ENCODE measurements at regions not wholly inside any gene's neighbourhood (a gene's known extent, or its start where the extent isn't known, plus 50 kb on each side); places are given as distances from the start of the nearest gene placed in this dataset.
"Not testable (repeated sequence)": the region's sequence is repeated elsewhere in the genome, so short reads cannot be mapped to it uniquely, and the experiment has no call there.

DNA sequence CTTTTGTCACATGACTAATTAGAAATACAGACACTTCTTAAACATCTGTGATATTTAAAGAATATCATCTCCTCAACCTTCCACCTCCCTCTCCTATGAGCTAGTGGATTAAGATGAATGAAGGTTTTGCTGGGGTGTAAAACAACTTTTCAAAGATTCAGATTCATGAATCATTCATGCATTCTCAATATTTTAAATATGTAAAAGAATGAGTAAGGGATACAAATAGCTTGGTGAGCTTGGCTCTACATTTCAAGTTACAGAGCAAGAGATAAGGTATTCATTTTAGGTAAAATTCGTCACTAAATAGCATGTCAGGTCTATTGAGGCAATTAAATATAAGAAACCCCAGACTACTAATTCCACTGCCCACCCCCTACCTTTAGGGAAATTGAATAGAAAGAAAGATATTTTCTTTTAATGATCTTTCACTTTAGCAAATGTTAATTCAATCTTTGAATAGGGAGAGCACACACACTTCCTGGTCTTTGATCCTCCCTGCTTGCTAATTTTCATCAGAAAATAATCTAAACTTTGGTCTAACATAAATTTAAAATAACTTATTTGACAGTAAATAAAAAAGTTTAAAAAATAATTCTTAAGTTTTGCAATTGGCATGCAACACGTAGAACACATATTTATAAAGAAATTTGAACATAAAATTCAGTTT, 486.9 kb upstream of the ITGA1 start:
- WGBS (ENCODE audit: low lambda C conversion rate, missing lambda C conversion rate): 74% methylated on average over 2 of the region's 2 CpGs
- Histone ChIP-seq H4K20me1 (ENCODE audit: insufficient read depth, poor library complexity, severe bottlenecking) (no peaks in the 10 kb centered on the region), H3K9me3 (ENCODE audit: low read depth) (no peaks in the 10 kb centered on the region), H2AFZ (no peak overlapping the region), H3K79me2 (no peaks in the 10 kb centered on the region), H3K27me3 (no peaks in the 10 kb centered on the region), H3K27ac (no peak overlapping the region), H3K4me2 (no peak overlapping the region), H3K36me3 (replicated peaks; ENCODE audit: insufficient read depth, low read depth) (no peaks in the 10 kb centered on the region), H3K4me3 (no peak overlapping the region), H3K4me1 (ENCODE audit: insufficient read depth) (no peaks in the 10 kb centered on the region), H3K9me2 (replicated peaks; ENCODE audit: insufficient read depth) (no peaks in the 10 kb centered on the region)
- no peak for DNase-seq (ENCODE audit: low spot score)
- TF ChIP-seq EZH2phosphoT487 (IDR thresholded peaks at IDR 0.05; ENCODE audit: low read depth, severe bottlenecking, unreplicated experiment) (no peak), CTCF (IDR thresholded peaks at IDR 0.05; ENCODE audit: poor library complexity) (no peak), EZH2 (IDR thresholded peaks at IDR 0.05; ENCODE audit: borderline replicate concordance) (no peak)

GRCh38 chr5:52304816-52305215, 482.9 kb upstream of the ITGA1 start:
- not testable (repeated sequence) for H3K79me2 ChIP-seq; H3K27ac ChIP-seq; H4K20me1 ChIP-seq (ENCODE audit: insufficient read depth, poor library complexity, severe bottlenecking); H2AFZ ChIP-seq; H3K9me3 ChIP-seq (ENCODE audit: low read depth); H3K4me1 ChIP-seq (ENCODE audit: insufficient read depth); DNase-seq (ENCODE audit: low spot score); H3K27me3 ChIP-seq; H3K4me3 ChIP-seq; H3K4me2 ChIP-seq; H3K36me3 ChIP-seq (replicated peaks; ENCODE audit: insufficient read depth, low read depth); H3K9me2 ChIP-seq (replicated peaks; ENCODE audit: insufficient read depth)
- WGBS (ENCODE audit: low lambda C conversion rate, missing lambda C conversion rate): 75% methylated on average over 9 of the region's 9 CpGs

DNA sequence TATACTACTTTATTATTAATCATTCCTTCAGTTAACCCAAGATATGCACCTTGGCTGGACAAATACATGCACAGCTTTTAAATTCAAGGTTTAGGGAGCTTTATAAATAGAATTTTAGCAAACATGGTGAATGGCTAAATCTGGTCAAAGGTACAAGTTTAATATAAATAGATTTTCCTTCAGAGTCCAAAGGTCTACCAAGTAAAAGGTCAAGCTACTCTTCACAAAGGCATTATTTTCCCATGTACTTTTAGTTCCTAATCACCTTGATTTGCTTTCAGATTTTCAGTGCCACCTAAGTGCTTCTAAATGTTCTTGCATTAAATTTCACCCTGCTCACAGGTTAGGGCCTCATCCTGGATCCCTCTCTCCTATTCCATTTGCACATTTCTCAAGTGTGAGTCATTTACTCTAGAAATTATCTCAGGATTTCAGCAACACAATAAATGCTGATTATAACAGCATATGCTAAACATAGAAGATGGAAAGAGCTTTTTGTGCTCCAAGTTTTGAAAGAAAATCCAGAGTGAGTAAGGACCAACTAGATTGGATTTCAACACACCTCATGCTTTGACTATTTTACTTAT, 459.4 kb upstream of the ITGA1 start:
- no peaks in the 10 kb centered on the region for H3K4me1 ChIP-seq (ENCODE audit: insufficient read depth)
- H3K9me2 ChIP-seq (replicated peaks; ENCODE audit: insufficient read depth): no peaks in the 10 kb centered on the region
- H4K20me1 ChIP-seq (ENCODE audit: insufficient read depth, poor library complexity, severe bottlenecking): no peaks in the 10 kb centered on the region
- no peak for TF ChIP-seq EZH2phosphoT487 (IDR thresholded peaks at IDR 0.05; ENCODE audit: low read depth, severe bottlenecking, unreplicated experiment)
- TF ChIP-seq CTCF (IDR thresholded peaks at IDR 0.05; ENCODE audit: poor library complexity): no peak
- no peak for TF ChIP-seq EZH2 (IDR thresholded peaks at IDR 0.05; ENCODE audit: borderline replicate concordance)
- H3K79me2 ChIP-seq: no peaks in the 10 kb centered on the region
- no peak for DNase-seq (ENCODE audit: low spot score)
- no peak overlapping the region for H3K27ac ChIP-seq
- no peak overlapping the region for H2AFZ ChIP-seq
- H3K4me3 ChIP-seq: no peak overlapping the region
- no peaks in the 10 kb centered on the region for H3K36me3 ChIP-seq (replicated peaks; ENCODE audit: insufficient read depth, low read depth)
- no peaks in the 10 kb centered on the region for H3K9me3 ChIP-seq (ENCODE audit: low read depth)
- no peak overlapping the region for H3K4me2 ChIP-seq
- no peaks in the 10 kb centered on the region for H3K27me3 ChIP-seq

- Histone ChIP-seq H3K4me3 (no peak overlapping the region), H3K36me3 (replicated peaks; ENCODE audit: insufficient read depth, low read depth) (no peaks in the 10 kb centered on the region), H4K20me1 (ENCODE audit: insufficient read depth, poor library complexity, severe bottlenecking) (no peaks in the 10 kb centered on the region), H3K9me3 (ENCODE audit: low read depth) (no peaks in the 10 kb centered on the region), H3K79me2 (no peaks in the 10 kb centered on the region), H3K4me2 (no peak overlapping the region), H3K27me3 (no peaks in the 10 kb centered on the region), H2AFZ (no peak overlapping the region), H3K9me2 (replicated peaks; ENCODE audit: insufficient read depth) (no peaks in the 10 kb centered on the region), H3K27ac (no peak overlapping the region), H3K4me1 (ENCODE audit: insufficient read depth) (no peaks in the 10 kb centered on the region)
- 100% methylated on average over 1 of the region's 1 CpG for WGBS (ENCODE audit: low lambda C conversion rate, missing lambda C conversion rate)
- TF ChIP-seq EZH2phosphoT487 (IDR thresholded peaks at IDR 0.05; ENCODE audit: low read depth, severe bottlenecking, unreplicated experiment) (no peak), EZH2 (IDR thresholded peaks at IDR 0.05; ENCODE audit: borderline replicate concordance) (no peak), CTCF (IDR thresholded peaks at IDR 0.05; ENCODE audit: poor library complexity) (no peak)
- DNase-seq (ENCODE audit: low spot score): no peak
Measured at GRCh38 chr5:52331725-52332124, 456.0 kb upstream of the ITGA1 start.

Data from hepatocyte (in vitro differentiated cells).